ENCODE measurements at regions not wholly inside any gene's neighbourhood (a gene's known extent, or its start where the extent isn't known, plus 50 kb on each side); places are given as distances from the start of the nearest gene placed in this dataset.
A peak's percentile ranks its signal among the peaks of the same experiment; 100 is the strongest.
"Not testable (repeated sequence)": the region's sequence is repeated elsewhere in the genome, so short reads cannot be mapped to it uniquely, and the experiment has no call there.

- no peak for DNase-seq (ENCODE audit: low spot score)
Observed at GRCh38 chr1:232713785-232714184, 83.9 kb upstream of the SIPA1L2 start.

GRCh38 chr1:232715154-232715553, 85.2 kb upstream of the SIPA1L2 start:
- DNase-seq (ENCODE audit: low spot score): no peak

- DNase-seq (ENCODE audit: low spot score): not testable (repeated sequence)
Observed at GRCh38 chr1:232717911-232718310, 87.3 kb upstream of the MAP10 start.

DNA sequence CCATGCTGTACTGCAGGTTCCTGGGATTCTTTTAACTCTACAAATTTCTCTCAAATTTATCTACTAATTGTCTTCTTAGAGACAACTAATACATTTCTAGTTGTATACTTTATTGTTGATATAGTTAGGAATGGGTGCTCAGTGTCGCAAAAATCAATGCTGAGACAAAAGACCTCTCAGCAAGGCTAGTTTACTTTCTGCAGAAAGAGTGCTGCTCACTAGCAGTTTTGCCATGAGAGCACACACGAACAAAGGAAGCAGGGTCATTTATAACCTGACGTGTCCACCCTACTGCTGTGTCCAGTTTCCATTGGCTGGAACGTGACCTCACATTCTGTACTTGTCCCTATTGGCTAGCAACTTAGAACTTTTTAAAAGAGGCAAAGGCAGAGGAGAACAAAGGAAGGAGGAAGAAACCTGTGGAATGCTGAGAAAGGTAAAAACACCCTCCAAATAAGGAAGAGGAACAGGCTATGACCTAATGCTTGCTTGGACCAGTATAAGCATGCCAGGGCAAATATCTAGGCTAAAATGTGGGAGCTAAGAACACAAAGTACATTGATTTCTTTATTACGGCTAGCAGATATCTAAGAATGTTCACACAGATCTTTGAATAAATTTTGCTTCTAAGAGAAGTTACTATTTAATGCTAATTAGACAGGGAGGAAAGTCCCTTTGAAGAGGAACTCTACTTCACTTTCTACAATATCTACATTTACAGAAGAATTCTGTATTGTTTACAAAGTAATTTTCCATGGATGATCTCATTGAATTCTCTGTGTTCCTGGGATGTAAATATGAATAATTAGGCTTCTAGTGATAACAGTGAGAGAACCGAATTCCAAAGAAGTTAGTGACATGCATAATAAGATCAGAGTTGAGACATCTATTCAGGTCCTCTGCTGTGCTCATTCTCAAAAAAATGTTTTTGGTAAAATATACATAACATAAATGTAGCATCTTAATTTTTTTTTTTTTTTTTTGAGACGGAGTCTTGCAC, 86.0 kb upstream of the MAP10 start:
- no peak for DNase-seq (ENCODE audit: low spot score)

GRCh38 chr1:232722626-232723025, 82.6 kb upstream of the MAP10 start:
- DNase-seq (ENCODE audit: low spot score): no peak

DNA sequence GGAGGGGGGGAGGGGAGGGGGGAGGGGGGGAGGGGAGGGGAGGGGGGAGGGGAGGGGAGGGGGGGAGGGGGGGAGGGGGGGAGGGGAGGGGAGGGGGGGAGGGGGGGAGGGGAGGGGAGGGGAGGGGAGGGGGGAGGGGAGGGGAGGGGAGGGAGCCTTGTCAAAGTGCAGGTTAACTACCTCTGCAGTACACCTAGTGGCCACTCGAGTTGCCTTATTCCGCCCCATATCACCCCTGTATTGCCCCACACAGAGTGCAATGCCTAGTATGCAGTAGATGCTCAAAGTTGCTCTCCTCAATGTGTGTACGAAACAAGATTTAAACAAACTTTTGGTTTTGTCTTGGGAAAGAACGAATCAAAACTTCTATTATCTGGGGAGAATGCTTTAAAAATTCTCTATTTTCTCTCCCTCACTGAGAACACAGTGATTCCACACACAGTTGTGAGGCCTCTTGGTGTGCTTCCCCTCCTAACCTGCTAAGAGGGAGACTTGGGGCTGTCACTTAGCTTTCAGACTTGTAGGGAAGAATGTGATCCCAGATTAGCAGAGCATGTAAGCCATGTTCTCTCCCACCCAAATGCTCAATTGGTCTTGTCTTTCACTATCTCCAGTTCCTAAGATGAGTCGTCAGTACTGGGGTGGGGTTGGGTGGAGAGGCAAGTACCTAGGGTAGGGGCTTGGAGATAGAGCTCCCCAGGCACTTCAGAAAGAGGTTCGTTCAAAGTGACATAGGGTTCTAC, 79.7 kb upstream of the MAP10 start:
- DNase-seq (ENCODE audit: low spot score): no peak

DNA sequence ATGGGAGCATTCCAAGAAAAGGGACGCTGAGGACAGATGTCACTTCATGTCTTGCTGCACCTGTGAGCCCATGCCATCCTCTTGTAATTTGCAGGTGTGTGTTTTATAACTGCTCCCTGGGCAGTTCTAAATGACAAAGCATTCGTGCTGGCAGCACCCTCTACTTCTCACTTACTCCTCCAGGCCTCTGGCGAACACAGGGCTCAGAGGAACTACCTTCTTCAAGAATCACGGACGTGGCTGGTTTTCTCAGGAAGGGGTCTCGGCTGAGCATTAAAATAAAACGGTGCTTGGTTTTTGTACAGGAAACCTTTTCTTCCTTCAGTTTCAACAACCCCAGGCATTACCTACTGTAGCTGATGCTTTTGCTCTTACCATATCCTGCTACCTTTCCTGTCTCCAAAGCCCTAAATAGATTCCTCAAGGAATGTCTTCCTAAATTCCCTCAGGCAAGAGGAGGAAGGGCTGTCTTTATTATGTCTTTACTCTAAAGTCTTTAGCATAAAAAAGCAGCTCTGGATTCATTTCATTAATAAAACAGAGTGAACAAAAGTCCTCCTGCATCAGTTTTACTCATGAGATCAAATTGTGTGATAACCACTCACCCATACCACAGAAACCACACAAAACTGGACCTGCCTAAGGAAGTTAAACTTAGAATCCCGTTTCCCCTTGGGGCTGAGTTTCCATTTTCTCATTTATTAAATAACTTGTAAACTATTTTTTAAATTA, 79.0 kb upstream of the MAP10 start:
- peak; percentile 7 for DNase-seq (ENCODE audit: low spot score)

- no peak for DNase-seq (ENCODE audit: low spot score)
Observed at GRCh38 chr1:232728507-232729263, 76.5 kb upstream of the MAP10 start.

DNA sequence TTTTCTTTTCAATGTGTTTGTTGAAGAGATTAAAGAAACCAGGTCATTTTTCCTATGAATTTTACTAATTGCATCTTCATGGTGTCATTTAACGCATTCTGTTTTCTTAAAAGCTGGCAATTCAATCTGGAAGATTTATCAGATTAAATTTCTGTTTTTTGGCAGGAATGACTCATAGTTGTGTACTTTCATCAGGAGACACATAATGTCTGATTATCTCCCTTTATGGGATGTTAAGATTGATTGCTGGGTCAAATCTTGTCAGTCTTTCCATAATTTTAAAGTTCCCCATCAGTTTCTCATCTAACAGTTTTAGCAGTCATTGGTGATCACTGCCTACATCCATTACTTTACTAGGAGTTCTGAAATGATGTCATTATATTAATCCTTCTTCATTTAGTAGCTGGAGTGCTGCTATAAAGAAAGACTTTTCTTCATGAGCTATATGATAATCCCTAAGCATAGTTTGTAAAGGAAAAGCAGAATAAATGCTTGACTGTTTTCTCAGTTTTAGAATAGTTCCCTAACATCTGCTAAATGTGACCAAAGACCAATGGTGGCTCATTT, 72.8 kb upstream of the MAP10 start:
- no peak for DNase-seq (ENCODE audit: low spot score)

GRCh38 chr1:232737917-232738316, 67.3 kb upstream of the MAP10 start:
- DNase-seq (ENCODE audit: low spot score): no peak

DNA sequence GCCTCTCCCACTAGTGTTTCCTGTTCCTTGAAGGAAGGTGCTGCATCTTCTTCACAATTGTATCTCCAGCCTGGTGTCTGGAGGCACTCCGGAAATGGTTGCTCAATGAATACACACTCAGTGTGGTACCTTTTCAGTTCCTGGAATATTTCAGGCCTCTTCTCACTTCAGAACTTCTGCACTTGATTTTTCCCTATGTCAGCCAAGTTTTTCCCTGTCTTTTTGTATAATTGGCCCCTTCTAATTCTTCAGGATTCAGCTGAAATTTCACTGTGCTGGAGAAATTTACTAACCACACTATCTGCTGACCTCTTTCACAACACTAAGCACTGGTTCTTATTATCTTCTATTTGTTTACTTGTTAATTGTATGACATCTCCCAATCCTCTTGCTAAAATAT, 61.2 kb upstream of the MAP10 start:
- DNase-seq (ENCODE audit: low spot score): no peak

DNA sequence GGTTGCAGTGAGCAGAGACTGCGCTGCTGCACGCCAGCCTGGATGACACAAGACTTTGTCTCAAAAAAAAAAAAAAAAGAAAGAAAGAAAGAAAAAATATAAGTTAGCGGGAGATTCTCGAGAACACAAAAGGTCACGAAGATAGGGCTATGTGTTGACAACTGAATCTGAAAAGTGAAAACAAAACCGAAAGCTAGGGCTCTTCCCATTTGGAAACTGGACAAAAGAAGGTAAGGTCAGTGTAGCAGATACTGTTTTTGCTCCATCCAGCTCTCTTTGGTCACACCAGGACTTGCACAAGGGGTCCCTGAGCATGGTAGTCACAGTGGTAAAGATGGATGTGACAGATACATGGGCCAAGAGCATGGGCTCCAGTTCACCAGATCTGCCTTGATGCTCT, 60.4 kb upstream of the MAP10 start:
- no peak for DNase-seq (ENCODE audit: low spot score)

- DNase-seq (ENCODE audit: low spot score): not testable (repeated sequence)
Observed at GRCh38 chr1:232745698-232746097, 59.5 kb upstream of the MAP10 start.

DNA sequence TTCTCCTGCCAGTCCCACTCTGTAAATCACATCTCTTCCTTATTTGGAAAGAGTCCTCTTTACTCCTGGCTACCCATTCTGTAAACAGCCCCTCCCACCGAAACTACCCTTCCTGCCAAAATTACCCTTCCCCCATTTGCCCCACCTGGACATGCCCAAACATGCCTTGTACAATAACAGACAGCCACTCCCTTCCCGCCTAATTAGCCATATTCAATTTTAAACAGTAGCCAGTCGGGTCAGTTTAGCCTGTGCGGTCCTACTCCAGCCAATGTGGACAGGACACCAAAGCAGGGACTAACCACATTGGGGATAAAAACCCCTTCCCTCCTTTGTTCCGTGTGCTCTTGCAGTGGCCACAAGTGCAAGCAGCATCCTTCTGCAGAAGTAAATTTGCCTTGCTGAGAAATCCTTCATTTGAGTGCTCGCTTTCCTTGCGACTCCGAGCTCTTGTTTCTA, 56.3 kb upstream of the MAP10 start:
- DNase-seq (ENCODE audit: low spot score): no peak

DNA sequence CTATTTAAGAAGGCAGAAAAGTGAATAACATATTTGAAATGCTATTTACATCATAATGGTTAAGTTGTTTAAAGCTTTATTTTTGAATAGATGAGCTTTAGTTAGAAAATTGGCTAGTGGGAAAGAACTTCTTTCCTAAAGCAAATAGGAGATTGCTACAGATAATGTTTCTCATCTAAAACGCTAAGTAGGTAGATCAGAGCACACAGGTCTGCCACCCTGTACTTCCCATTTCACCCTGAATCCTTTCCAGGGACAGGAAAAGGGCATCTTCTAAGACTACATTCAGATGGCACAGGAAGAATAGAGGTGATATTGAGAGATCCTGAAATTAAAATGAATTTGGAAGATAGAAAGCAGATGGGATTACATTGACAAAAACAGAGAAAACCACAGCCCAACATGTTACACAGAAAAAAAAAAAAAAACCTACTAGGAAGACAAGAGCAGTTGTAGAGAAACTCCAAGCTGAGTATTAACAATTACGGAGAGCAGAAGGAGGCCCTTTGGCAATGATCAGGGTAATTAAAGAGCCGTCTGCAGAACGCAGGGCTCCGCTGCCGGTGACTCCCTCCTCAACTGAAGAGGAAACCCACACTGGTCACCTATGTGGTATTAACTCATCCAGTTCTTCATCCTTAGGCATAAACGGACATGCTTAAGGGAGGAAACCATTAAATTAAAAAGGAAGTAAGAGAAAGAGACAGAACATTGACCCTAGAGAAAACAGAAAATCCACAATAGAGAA, 53.6 kb upstream of the MAP10 start:
- DNase-seq (ENCODE audit: low spot score): no peak

DNA sequence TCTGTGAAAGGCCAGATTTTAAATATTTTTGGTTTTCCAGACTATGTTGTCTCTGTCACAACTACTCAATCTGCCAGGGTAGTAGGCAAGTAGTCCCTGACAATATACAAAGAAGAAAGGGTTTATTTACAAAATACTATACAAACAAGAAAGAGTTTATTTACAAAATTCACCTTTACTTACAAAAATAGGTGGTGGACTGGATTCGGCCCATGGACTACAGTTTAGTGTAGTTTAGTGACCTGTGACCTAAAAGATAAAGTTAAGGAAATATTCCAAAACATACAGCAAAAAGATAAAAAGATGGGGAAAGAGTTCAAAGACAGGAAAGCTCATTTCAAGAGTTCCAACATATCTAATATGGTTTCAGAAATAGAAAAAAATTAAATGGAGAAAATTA, 52.9 kb upstream of the MAP10 start:
- DNase-seq (ENCODE audit: low spot score): no peak

GRCh38 chr1:232754930-232755329, 50.3 kb upstream of the MAP10 start:
- DNase-seq (ENCODE audit: low spot score): no peak

Measured in HT-29 (cell line).